Endothelial cell (in vitro differentiated cells): ENCODE measurements at regions not wholly inside any gene's neighbourhood (a gene's known extent, or its start where the extent isn't known, plus 50 kb on each side); places are given as distances from the start of the nearest gene placed in this dataset.
"Not testable (repeated sequence)": the region's sequence is repeated elsewhere in the genome, so short reads cannot be mapped to it uniquely, and the experiment has no call there.

Experiments
- DNase-seq: peaks from one replicate; pipeline ENCODE4 v3.0.0; 2021; ENCODE audit warnings: low spot score
- H3K27ac Mint-ChIP-seq: one replicate; pipeline ENCODE4 v1.8.0; 2021; ENCODE audit warnings: mixed read lengths, inconsistent platforms; ENCODE audit not compliant: unreplicated experiment
- H3K27me3 Mint-ChIP-seq: one replicate; pipeline ENCODE4 v1.8.0; 2021; ENCODE audit warnings: mild to moderate bottlenecking, moderate library complexity, mixed read lengths, inconsistent platforms; ENCODE audit not compliant: unreplicated experiment
- H3K36me3 Mint-ChIP-seq: one replicate; pipeline ENCODE4 v1.8.0; 2021; ENCODE audit warnings: mild to moderate bottlenecking, low read depth, mixed read lengths, inconsistent platforms; ENCODE audit not compliant: unreplicated experiment
- H3K4me1 Mint-ChIP-seq: one replicate; pipeline ENCODE4 v1.8.0; 2021; ENCODE audit warnings: mild to moderate bottlenecking, mixed read lengths, inconsistent platforms; ENCODE audit not compliant: unreplicated experiment
- H3K4me3 Mint-ChIP-seq: one replicate; pipeline ENCODE4 v1.8.0; 2021; ENCODE audit warnings: mild to moderate bottlenecking, mixed read lengths, inconsistent platforms; ENCODE audit not compliant: unreplicated experiment
- H3K9me3 Mint-ChIP-seq: one replicate; pipeline ENCODE4 v1.8.0; 2021; ENCODE audit warnings: mixed read lengths, inconsistent platforms; ENCODE audit not compliant: unreplicated experiment
- CTCF ChIP-seq: fragments of 200-600 bp; sonication (generic); IDR thresholded peaks from one replicate; pipeline ENCODE4 v1.5.0; 2021; ENCODE audit warnings: antibody characterized with exemption; ENCODE audit not compliant: unreplicated experiment

DNA sequence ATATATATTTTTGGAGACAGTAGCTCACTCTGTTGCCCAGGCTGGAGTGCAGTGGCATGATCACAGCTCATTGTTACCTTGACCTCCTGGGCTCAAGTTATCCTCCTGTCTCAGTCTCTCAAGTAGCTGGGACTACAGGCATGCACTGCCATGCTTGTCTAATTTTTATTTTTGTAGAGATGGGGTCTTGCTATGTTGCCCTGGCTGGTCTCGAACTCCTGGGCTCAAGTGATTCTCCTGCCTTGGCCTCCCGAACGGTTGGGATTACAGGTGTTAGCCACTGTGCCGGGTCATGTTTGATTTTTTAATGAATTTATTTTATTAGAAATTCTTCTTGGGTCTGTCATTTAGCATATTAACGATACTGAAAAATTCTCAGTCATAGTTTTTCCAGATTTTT lies 70.5 kb downstream of the TMEM270 start:
- H3K4me1 Mint-ChIP-seq, result no peaks in the 10 kb centered on the region
- H3K27ac Mint-ChIP-seq, result no peak overlapping the region

DNA sequence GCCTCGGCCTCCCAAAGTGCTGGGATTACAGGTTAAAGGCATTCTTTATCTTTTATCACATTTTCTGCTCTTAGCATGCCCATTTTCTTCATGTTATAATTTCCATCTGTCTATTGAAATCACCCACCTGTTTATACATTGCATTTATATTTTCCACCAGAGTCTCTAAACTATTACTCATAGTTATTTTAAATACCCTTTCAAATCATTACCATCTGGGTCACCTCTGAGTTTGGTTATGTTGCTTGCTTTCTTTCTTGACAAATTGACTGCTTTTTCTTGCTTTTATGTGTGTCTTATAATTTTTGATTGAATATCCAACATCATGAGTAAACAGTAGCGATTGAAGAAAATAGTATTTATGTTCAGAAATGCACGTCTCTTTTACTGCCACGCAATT lies 71.4 kb downstream of the TMEM270 start:
- Mint-ChIP-seq H3K9me3 (no peaks in the 10 kb centered on the region), H3K4me1 (no peaks in the 10 kb centered on the region), H3K27ac (no peak overlapping the region), H3K36me3 (no peaks in the 10 kb centered on the region), H3K4me3 (no peak overlapping the region), H3K27me3 (peaks cover 1% of the 10 kb centered on the region)
- DNase-seq, result no peak
- no peak for TF ChIP-seq CTCF

More for the DNA sequence above, 70.5 kb downstream of the TMEM270 start:
- H3K27me3 Mint-ChIP-seq, result peaks cover 1% of the 10 kb centered on the region
- H3K9me3 Mint-ChIP-seq, result no peaks in the 10 kb centered on the region
- H3K4me3 Mint-ChIP-seq, result no peak overlapping the region
- TF ChIP-seq CTCF, result no peak
- no peak for DNase-seq
- H3K36me3 Mint-ChIP-seq, result no peaks in the 10 kb centered on the region

DNA sequence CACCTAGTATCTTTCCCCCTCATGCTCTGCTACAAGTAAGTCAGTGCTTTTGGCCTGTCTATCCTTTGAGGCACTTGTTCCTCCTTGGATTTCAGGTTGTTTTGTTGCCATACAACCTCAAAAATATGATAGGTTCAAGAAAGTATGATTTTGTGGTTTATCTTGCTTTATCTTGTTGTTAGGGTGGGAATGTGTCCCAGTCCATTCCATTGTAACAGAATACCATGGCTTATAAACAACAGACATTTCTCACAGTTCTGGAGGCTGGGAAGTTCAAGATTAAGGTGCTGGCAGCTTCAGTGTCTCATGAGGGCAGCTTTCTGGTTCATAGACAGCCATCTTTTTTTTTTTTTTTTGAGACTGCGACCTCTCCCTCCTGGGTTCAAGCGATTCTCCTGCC lies 72.1 kb downstream of the TMEM270 start:
- no peak for DNase-seq
- Mint-ChIP-seq H3K27me3 (peaks cover 1% of the 10 kb centered on the region), H3K4me3 (no peak overlapping the region), H3K9me3 (no peaks in the 10 kb centered on the region), H3K36me3 (no peaks in the 10 kb centered on the region), H3K4me1 (no peaks in the 10 kb centered on the region), H3K27ac (no peak overlapping the region)
- no peak for TF ChIP-seq CTCF

DNA sequence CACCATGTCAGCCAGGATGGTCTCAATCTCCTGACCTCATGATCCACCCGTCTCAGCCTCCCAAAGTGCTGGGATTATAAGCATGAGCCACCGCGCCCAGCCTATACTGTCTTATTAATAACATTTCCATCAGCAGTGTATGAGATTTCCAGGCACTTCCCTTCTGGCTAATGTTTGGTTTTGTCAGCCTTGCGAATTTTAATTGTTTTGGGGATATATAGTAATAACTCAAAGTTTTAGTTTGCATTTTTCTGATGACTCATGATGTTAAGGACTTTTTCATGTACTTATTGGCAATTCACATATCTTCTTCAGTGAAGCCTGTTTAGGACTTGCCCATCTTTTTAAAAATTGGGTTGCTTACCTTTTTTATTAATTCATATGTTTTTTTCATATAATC lies 76.0 kb downstream of the TMEM270 start:
- Mint-ChIP-seq H3K9me3 (no peaks in the 10 kb centered on the region), H3K4me1 (no peaks in the 10 kb centered on the region), H3K27ac (no peak overlapping the region), H3K4me3 (no peak overlapping the region), H3K27me3 (peaks cover 1% of the 10 kb centered on the region), H3K36me3 (no peaks in the 10 kb centered on the region)
- no peak for DNase-seq
- no peak for TF ChIP-seq CTCF

GRCh38 chr7:73937650-73938049 lies 76.7 kb downstream of the TMEM270 start:
- H3K4me3 Mint-ChIP-seq, H3K27ac Mint-ChIP-seq, H3K9me3 Mint-ChIP-seq, DNase-seq, H3K27me3 Mint-ChIP-seq, H3K4me1 Mint-ChIP-seq, H3K36me3 Mint-ChIP-seq: not testable (repeated sequence)

GRCh38 chr7:73939528-73939927 lies 78.6 kb downstream of the TMEM270 start:
- no peaks in the 10 kb centered on the region for H3K36me3 Mint-ChIP-seq
- no peak for TF ChIP-seq CTCF
- no peaks in the 10 kb centered on the region for H3K27me3 Mint-ChIP-seq
- DNase-seq, result no peak
- H3K27ac Mint-ChIP-seq, result no peak overlapping the region
- H3K9me3 Mint-ChIP-seq, result no peaks in the 10 kb centered on the region
- no peak overlapping the region for H3K4me3 Mint-ChIP-seq
- H3K4me1 Mint-ChIP-seq, result no peaks in the 10 kb centered on the region
